Sigmoid colon (tissue), 6 donors: ENCODE measurements at regions not wholly inside any gene's neighbourhood (a gene's known extent, or its start where the extent isn't known, plus 50 kb on each side); places are given as distances from the start of the nearest gene placed in this dataset.

Source experiments
- DNase-seq: peaks from one replicate; pipeline ENCODE4 v3.0.0-alpha.2; 2019
- H3K27ac ChIP-seq, 4 donors: fragments of 200-600 bp; sonication (generic); one replicate each; pipeline ENCODE4 v1.5.1; 2016 to 2019; ENCODE audit warnings: mild to moderate bottlenecking in 1 of 4
- H3K27me3 ChIP-seq, 3 donors: fragments of 200-600 bp; sonication (generic); one replicate each; pipeline ENCODE4 v1.5.1; 2019; ENCODE audit warnings: mild to moderate bottlenecking in 1 of 3
- H3K36me3 ChIP-seq, 4 donors: fragments of 200-600 bp; sonication (generic); one replicate each; pipeline ENCODE4 v1.5.1; 2016 to 2019
- H3K4me1 ChIP-seq, 4 donors: fragments of 200-600 bp; sonication (generic); one replicate each; pipeline ENCODE4 v1.5.1; 2017 to 2019
- H3K4me3 ChIP-seq, 4 donors: fragments of 200-600 bp; sonication (generic); one replicate each; pipeline ENCODE4 v1.5.1; 2017 to 2019; ENCODE audit warnings: mild to moderate bottlenecking in 2 of 4, moderate library complexity in 1 of 4
- H3K9me3 ChIP-seq, 4 donors: fragments of 200-600 bp in 3 of 4; sonication (generic) in 3 of 4; one replicate each; pipeline versions ENCODE4 v1.5.1 to v1.6.1; 2013 to 2019
- CTCF ChIP-seq, 4 experiments: fragments of 450-650 bp in 3 of 4; fragments of 200-600 bp in 1 of 4; IDR thresholded peaks; one replicate each; pipeline ENCODE4 v1.5.1; 2016 to 2019; ENCODE audit warnings: antibody characterized with exemption in 4 of 4, mild to moderate bottlenecking in 3 of 4, moderate library complexity in 2 of 4
- EP300 ChIP-seq, 4 donors: sonication (generic); formaldehyde crosslinking; IDR thresholded peaks; one replicate each; pipeline ENCODE4 v1.6.1; 2017; ENCODE audit warnings: antibody characterized with exemption in 4 of 4
- POLR2A ChIP-seq, 2 donors: fragments of 450-650 bp; IDR thresholded peaks; one replicate each; pipeline ENCODE4 v1.6.1; 2016; ENCODE audit warnings: antibody characterized with exemption in 2 of 2, mild to moderate bottlenecking in 2 of 2, moderate library complexity in 2 of 2
- POLR2AphosphoS5 ChIP-seq, 4 donors: sonication (generic); formaldehyde crosslinking; IDR thresholded peaks; one replicate each; pipeline ENCODE4 v1.6.1; 2017; ENCODE audit warnings: antibody characterized with exemption in 4 of 4
- WGBS, 2 donors: extraction: QIAGEN DNeasy Blood & Tissue Kit; methylation state at CpG; one replicate each; pipeline ENCODE4 v1.1.7; 2013; 5-methylcytosine and 5-hydroxymethylcytosine counted together
- intact Hi-C: fragments of 100-400 bp; cut with DNase I; formaldehyde crosslinking; loops from one replicate; pipeline ENCODE4 v1.15.1; 2023
- donor health status: healthy with polysubstance abuse.
- donor health status: healthy.

- Histone ChIP-seq H3K4me1 (no peaks in the 10 kb centered on the region), H3K4me3 (no peak overlapping the region), H3K27ac (no peak overlapping the region), H3K27me3 (no peaks in the 10 kb centered on the region), H3K9me3 (no peaks in the 10 kb centered on the region), H3K36me3 (no peaks in the 10 kb centered on the region)
- 69 to 88% methylated on average over 2 of the region's 2 CpGs for WGBS, 2 donors
- no peak for TF ChIP-seq CTCF (IDR thresholded peaks at IDR 0.05)
- no peak for TF ChIP-seq POLR2AphosphoS5 (IDR thresholded peaks at IDR 0.05)
- TF ChIP-seq POLR2A (IDR thresholded peaks at IDR 0.05): no peak
- no peak for TF ChIP-seq EP300 (IDR thresholded peaks at IDR 0.05)
- intact Hi-C loops: no loop called here
- no peak for DNase-seq
These were observed 60.5 kb upstream of the IRX5 start for GRCh38 chr16:54870151-54870550.

DNA sequence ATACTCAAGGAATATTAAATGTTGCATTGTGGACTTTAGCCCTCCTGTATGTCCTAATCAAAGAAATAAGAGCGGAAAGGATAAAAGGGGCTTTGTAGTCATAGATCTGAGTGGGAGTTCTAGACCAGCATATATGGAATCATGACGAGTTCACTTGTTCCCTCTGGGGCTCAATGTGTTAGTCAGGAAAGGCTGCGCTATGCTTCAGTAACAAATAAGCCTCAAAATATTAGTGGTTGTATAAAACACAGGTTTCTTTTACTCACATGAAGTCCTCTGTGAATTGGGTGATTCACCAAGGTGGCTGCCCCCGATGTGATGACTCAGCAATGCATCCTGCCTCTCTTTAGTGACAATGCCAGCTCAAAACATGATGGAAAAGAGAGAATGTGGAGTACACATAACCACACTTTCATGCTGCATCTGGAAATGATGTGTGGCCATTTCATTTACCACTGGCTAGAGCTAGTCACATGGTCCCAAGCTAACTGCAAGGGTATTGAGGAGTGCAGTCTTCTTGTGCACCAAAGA is 63.3 kb upstream of the IRX5 start:
- no peaks in the 10 kb centered on the region for H3K9me3 ChIP-seq
- H3K4me3 ChIP-seq: no peak overlapping the region
- no peaks in the 10 kb centered on the region for H3K27me3 ChIP-seq
- no peak for DNase-seq
- WGBS, 2 donors: 81 to 84% methylated on average over 4 of the region's 4 CpGs
- no peak overlapping the region for H3K27ac ChIP-seq
- intact Hi-C loops: no loop called here
- H3K36me3 ChIP-seq: no peaks in the 10 kb centered on the region
- no peaks in the 10 kb centered on the region for H3K4me1 ChIP-seq
- TF ChIP-seq EP300 (IDR thresholded peaks at IDR 0.05): no peak
- TF ChIP-seq POLR2AphosphoS5 (IDR thresholded peaks at IDR 0.05): no peak
- no peak for TF ChIP-seq POLR2A (IDR thresholded peaks at IDR 0.05)
- no peak for TF ChIP-seq CTCF (IDR thresholded peaks at IDR 0.05)

GRCh38 chr16:54862529-54862928 is 68.1 kb upstream of the IRX5 start:
- Histone ChIP-seq H3K9me3 (no peaks in the 10 kb centered on the region), H3K4me1 (no peaks in the 10 kb centered on the region), H3K27me3 (no peaks in the 10 kb centered on the region), H3K27ac (no peak overlapping the region), H3K36me3 (no peaks in the 10 kb centered on the region), H3K4me3 (no peak overlapping the region)
- DNase-seq: no peak
- intact Hi-C loops: no loop called here
- TF ChIP-seq POLR2A (IDR thresholded peaks at IDR 0.05) (no peak), CTCF (IDR thresholded peaks at IDR 0.05) (no peak), EP300 (IDR thresholded peaks at IDR 0.05) (no peak), POLR2AphosphoS5 (IDR thresholded peaks at IDR 0.05) (no peak)
- WGBS, 2 donors: 42 to 52% methylated on average over 9 of the region's 9 CpGs

DNA sequence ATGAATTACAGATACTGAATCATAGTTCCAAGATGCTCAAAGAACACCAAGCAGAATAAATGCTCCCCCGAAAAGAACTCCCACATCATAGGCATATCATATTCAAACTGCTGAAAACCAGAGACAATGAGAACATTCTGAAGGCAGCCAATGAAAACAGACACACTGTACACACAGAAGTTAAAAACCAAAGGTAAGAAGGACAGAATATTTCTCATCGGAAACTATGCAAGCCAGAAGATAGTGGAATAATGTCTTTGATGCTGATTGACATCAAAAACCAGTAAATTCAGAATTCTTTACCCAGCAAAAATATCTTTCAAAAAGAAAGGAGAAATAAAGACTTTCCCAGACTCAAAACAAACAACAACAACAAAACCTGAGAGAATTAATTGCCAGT is 73.8 kb upstream of the IRX5 start:
- H3K27ac ChIP-seq: no peak overlapping the region
- DNase-seq: no peak
- H3K9me3 ChIP-seq: peaks cover 0 to 2% (median 0%) of the 10 kb centered on the region in 4 donors
- no peak overlapping the region for H3K4me3 ChIP-seq
- WGBS, 2 donors: 92 to 96% methylated on average over 2 of the region's 2 CpGs
- intact Hi-C loops: no loop called here
- no peaks in the 10 kb centered on the region for H3K36me3 ChIP-seq
- no peak for TF ChIP-seq CTCF (IDR thresholded peaks at IDR 0.05)
- TF ChIP-seq POLR2AphosphoS5 (IDR thresholded peaks at IDR 0.05): no peak
- H3K27me3 ChIP-seq: no peaks in the 10 kb centered on the region
- no peaks in the 10 kb centered on the region for H3K4me1 ChIP-seq

GRCh38 chr16:54847609-54848008 is 83.1 kb upstream of the IRX5 start:
- no peaks in the 10 kb centered on the region for H3K36me3 ChIP-seq
- peaks cover 0 to 5% (median 2%) of the 10 kb centered on the region in 4 donors for H3K9me3 ChIP-seq
- no peak for TF ChIP-seq EP300 (IDR thresholded peaks at IDR 0.05)
- no peak for TF ChIP-seq POLR2AphosphoS5 (IDR thresholded peaks at IDR 0.05)
- TF ChIP-seq CTCF (IDR thresholded peaks at IDR 0.05): no peak
- TF ChIP-seq POLR2A (IDR thresholded peaks at IDR 0.05): no peak
- 10 to 47% methylated on average over 2 of the region's 2 CpGs for WGBS, 2 donors
- no peaks in the 10 kb centered on the region for H3K27me3 ChIP-seq
- H3K4me3 ChIP-seq: no peak overlapping the region
- intact Hi-C loops: no loop called here
- DNase-seq: no peak
- no peak overlapping the region for H3K27ac ChIP-seq
- H3K4me1 ChIP-seq: no peaks in the 10 kb centered on the region
